Activated T-cell treated with anti-CD3 and anti-CD28 coated beads, Interleukin-2, amount 50 U/mL, for 1 hour (primary cell): ENCODE measurements at regions not wholly inside any gene's neighbourhood (a gene's known extent, or its start where the extent isn't known, plus 50 kb on each side); places are given as distances from the start of the nearest gene placed in this dataset.

Source experiments
- DNase-seq: peaks from one replicate; pipeline ENCODE4 v3.0.0-alpha.2; 2020

- no peak for DNase-seq
Measured at GRCh38 chr16:5448798-5449197, 351.2 kb upstream of the EEF2KMT start.

- no peak for DNase-seq
Measured at GRCh38 chr16:5447734-5448133, 350.1 kb upstream of the EEF2KMT start.

GRCh38 chr16:5446623-5447240 is 349.1 kb upstream of the EEF2KMT start:
- DNase-seq: no peak

- no peak for DNase-seq
Measured at GRCh38 chr16:5444189-5444588, 346.6 kb upstream of the EEF2KMT start.

- DNase-seq: no peak
Measured at GRCh38 chr16:5442986-5443385, 345.4 kb upstream of the EEF2KMT start.

- no peak for DNase-seq
Measured at GRCh38 chr16:5442054-5442453, 344.5 kb upstream of the EEF2KMT start.

- no peak for DNase-seq
Measured at GRCh38 chr16:5438591-5438990, 341.0 kb upstream of the EEF2KMT start.

GRCh38 chr16:5433587-5433986 is 336.0 kb upstream of the EEF2KMT start:
- DNase-seq: no peak

GRCh38 chr16:5432166-5432565 is 334.6 kb upstream of the EEF2KMT start:
- no peak for DNase-seq

GRCh38 chr16:5430598-5430997 is 333.0 kb upstream of the EEF2KMT start:
- DNase-seq: no peak

- no peak for DNase-seq
Measured at GRCh38 chr16:5428932-5429331, 331.3 kb upstream of the EEF2KMT start.

- DNase-seq: no peak
Measured at GRCh38 chr16:5427571-5427970, 330.0 kb upstream of the EEF2KMT start.

GRCh38 chr16:5422643-5423496 is 325.3 kb upstream of the EEF2KMT start:
- DNase-seq: no peak

- DNase-seq: no peak
Measured at GRCh38 chr16:5422047-5422446, 324.5 kb upstream of the EEF2KMT start.

- DNase-seq: no peak
Measured at GRCh38 chr16:5416013-5416412, 318.4 kb upstream of the EEF2KMT start.

- no peak for DNase-seq
Measured at GRCh38 chr16:5415123-5415522, 317.5 kb upstream of the EEF2KMT start.

GRCh38 chr16:5412731-5413130 is 315.1 kb upstream of the EEF2KMT start:
- no peak for DNase-seq

GRCh38 chr16:5398203-5398602 is 300.6 kb upstream of the EEF2KMT start:
- no peak for DNase-seq

GRCh38 chr16:5396880-5397279 is 299.3 kb upstream of the EEF2KMT start:
- no peak for DNase-seq

- no peak for DNase-seq
Measured at GRCh38 chr16:5393070-5393469, 295.5 kb upstream of the EEF2KMT start.

GRCh38 chr16:5386989-5387388 is 289.4 kb upstream of the EEF2KMT start:
- DNase-seq: no peak

- no peak for DNase-seq
Measured at GRCh38 chr16:5385811-5386210, 288.2 kb upstream of the EEF2KMT start.

- DNase-seq: no peak
Measured at GRCh38 chr16:5385115-5385514, 287.5 kb upstream of the EEF2KMT start.

- DNase-seq: no peak
Measured at GRCh38 chr16:5383737-5384136, 286.1 kb upstream of the EEF2KMT start.

- no peak for DNase-seq
Measured at GRCh38 chr16:5382484-5382883, 284.9 kb upstream of the EEF2KMT start.
